ENCODE measurements at regions not wholly inside any gene's neighbourhood (a gene's known extent, or its start where the extent isn't known, plus 50 kb on each side); places are given as distances from the start of the nearest gene placed in this dataset.

DNA sequence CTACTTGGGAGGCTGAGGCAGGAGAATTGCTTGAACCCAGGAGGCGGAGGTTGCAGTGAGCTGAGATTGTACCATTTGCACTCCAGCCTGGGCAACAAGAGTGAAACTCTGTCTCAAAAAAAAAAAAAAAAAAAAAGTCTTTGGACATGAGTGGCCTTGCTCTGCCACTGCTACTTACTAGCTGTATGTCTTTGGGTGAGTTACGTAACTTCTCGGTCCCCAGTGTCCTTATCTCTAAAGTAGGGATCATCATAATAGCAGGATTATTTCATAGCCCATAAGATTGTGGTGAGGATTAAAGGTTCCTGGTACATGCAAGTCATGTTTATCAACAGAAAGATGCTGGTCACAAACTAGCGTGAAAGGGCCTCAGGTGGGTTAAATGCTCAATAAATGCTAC is 53.9 kb upstream of the HEPHL1 start:
- TF ChIP-seq EZH2 (IDR thresholded peaks at IDR 0.05) (no peak), POLR2AphosphoS5 (IDR thresholded peaks at IDR 0.05; ENCODE audit: borderline replicate concordance, low read depth, low read length) (no peak), FOXP2 (optimal IDR thresholded peaks at IDR 0.05; ENCODE audit: control extremely low read depth, extremely low read length, insufficient read depth) (no peak)

Data from SK-N-MC (cell line).